ENCODE measurements at regions not wholly inside any gene's neighbourhood (a gene's known extent, or its start where the extent isn't known, plus 50 kb on each side); places are given as distances from the start of the nearest gene placed in this dataset.

DNA sequence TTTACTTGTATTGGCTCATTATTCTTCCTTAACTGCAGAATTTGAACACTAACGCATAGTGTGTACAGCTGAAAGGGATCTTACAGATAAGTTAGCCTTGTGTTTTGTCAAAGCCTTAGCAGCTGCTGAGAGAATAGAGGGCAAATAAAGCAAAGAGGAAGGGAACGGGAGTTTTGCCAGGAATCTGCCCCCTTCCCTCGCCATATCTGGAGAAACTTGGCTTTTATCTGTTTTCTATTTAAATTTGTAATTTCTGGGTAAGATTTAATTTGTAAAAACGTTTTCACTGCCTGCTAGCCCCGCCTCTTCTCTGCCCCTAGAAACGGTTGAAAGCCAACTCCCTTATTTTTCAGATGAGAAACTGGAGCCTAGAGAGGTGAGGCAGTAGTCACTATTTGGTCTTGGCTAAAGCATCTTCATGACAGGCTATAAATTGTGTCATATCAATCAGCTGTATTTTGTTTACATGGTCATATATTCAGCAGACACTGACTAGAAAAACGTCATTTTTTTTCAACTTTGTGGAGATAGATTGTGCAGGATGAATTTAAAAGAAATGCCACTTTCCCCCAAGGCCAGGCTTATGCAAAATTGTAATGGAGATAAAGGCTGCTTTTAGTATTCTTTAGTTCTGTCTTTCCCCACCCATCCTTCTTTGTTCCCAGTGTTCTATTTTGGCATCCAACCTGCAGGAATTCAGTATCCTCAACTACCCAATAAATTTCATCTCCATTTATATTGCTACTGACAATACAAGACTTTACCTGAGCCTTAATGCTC is 319.4 kb downstream of the SH2D1A start:
- H3K9ac ChIP-seq: no peak overlapping the region
- H3K9me3 Mint-ChIP-seq: no peaks in the 10 kb centered on the region
- no peak overlapping the region for H3K27ac Mint-ChIP-seq
- H3F3A ChIP-seq (ENCODE audit: low read depth): no peaks in the 10 kb centered on the region
- H3K79me2 ChIP-seq (ENCODE audit: low read depth): no peaks in the 10 kb centered on the region
- H3K27me3 Mint-ChIP-seq (ENCODE audit: insufficient read depth, low read depth): no peaks in the 10 kb centered on the region
- H3K4me1 Mint-ChIP-seq: no peaks in the 10 kb centered on the region
- H2AFZ ChIP-seq (replicated peaks): peak overlapping the region; percentile 34
- DNase-seq (ENCODE audit: low spot score): no peak
- no peaks in the 10 kb centered on the region for H3K36me3 ChIP-seq
- no peaks in the 10 kb centered on the region for H3K36me3 Mint-ChIP-seq
- H3K9me3 ChIP-seq (ENCODE audit: low read depth): no peaks in the 10 kb centered on the region
- peak overlapping the region; percentile 13 for H3K4me2 ChIP-seq
- no peak overlapping the region for H3K4me3 ChIP-seq
- no peaks in the 10 kb centered on the region for H4K20me1 ChIP-seq (ENCODE audit: low read depth)
- TF ChIP-seq EZH2phosphoT487 (IDR thresholded peaks at IDR 0.05) (no peak), CTCF (IDR thresholded peaks at IDR 0.05) (no peak), EZH2 (IDR thresholded peaks at IDR 0.05) (no peak)
- H3K4me3 Mint-ChIP-seq: no peak overlapping the region
- no peak overlapping the region for H3K27ac ChIP-seq
- H3K4me1 ChIP-seq: peaks cover 11% of the 10 kb centered on the region
- no peaks in the 10 kb centered on the region for H3K27me3 ChIP-seq

- no peak overlapping the region for H3K4me3 Mint-ChIP-seq
- Histone ChIP-seq H3K9me3 (ENCODE audit: low read depth) (peaks cover 15% of the 10 kb centered on the region), H4K20me1 (ENCODE audit: low read depth) (no peaks in the 10 kb centered on the region), H3K36me3 (no peaks in the 10 kb centered on the region), H3K4me3 (no peak overlapping the region), H3K27me3 (no peaks in the 10 kb centered on the region), H3K9ac (no peak overlapping the region), H3K27ac (no peak overlapping the region), H2AFZ (replicated peaks) (no peak overlapping the region), H3K4me2 (no peak overlapping the region), H3K4me1 (no peaks in the 10 kb centered on the region), H3K79me2 (ENCODE audit: low read depth) (no peaks in the 10 kb centered on the region), H3F3A (ENCODE audit: low read depth) (no peaks in the 10 kb centered on the region)
- TF ChIP-seq CTCF (IDR thresholded peaks at IDR 0.05): no peak
- TF ChIP-seq EZH2 (IDR thresholded peaks at IDR 0.05): no peak
- TF ChIP-seq EZH2phosphoT487 (IDR thresholded peaks at IDR 0.05): no peak
- no peak for DNase-seq (ENCODE audit: low spot score)
- no peak overlapping the region for H3K27ac Mint-ChIP-seq
- H3K36me3 Mint-ChIP-seq: no peaks in the 10 kb centered on the region
- H3K4me1 Mint-ChIP-seq: no peaks in the 10 kb centered on the region
- H3K27me3 Mint-ChIP-seq (ENCODE audit: insufficient read depth, low read depth): no peaks in the 10 kb centered on the region
- peaks cover 3% of the 10 kb centered on the region for H3K9me3 Mint-ChIP-seq
These were observed 332.8 kb downstream of the SH2D1A start for GRCh38 chrX:124679199-124679598.

DNA sequence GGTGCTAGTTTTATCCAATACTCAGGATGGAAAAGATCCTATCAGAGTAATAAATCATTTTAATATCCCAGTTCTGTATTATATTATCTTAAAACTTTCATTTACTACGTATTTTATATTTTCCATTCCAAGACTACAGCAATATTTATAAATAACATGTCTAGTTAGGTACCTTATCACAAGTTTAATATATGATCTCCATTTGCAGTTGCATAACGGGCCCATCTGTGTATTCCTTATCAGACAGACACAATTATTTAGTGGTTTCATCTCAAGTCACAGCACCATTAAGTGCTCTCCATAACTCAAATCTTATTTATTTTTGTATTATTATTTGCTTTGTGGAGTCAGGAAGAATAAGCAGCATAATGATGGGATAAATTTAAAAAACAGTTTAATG is 333.9 kb downstream of the SH2D1A start:
- H4K20me1 ChIP-seq (ENCODE audit: low read depth): no peaks in the 10 kb centered on the region
- Mint-ChIP-seq H3K27me3 (ENCODE audit: insufficient read depth, low read depth) (peaks cover 2% of the 10 kb centered on the region), H3K27ac (no peak overlapping the region), H3K4me3 (no peak overlapping the region), H3K36me3 (no peaks in the 10 kb centered on the region), H3K4me1 (no peaks in the 10 kb centered on the region), H3K9me3 (peaks cover 8% of the 10 kb centered on the region)
- no peaks in the 10 kb centered on the region for H3K4me1 ChIP-seq
- DNase-seq (ENCODE audit: low spot score): no peak
- no peak for TF ChIP-seq EZH2phosphoT487 (IDR thresholded peaks at IDR 0.05)
- TF ChIP-seq CTCF (IDR thresholded peaks at IDR 0.05): no peak
- no peak for TF ChIP-seq EZH2 (IDR thresholded peaks at IDR 0.05)
- no peak overlapping the region for H3K27ac ChIP-seq
- H3K4me2 ChIP-seq: no peak overlapping the region
- H3K9ac ChIP-seq: no peak overlapping the region
- no peaks in the 10 kb centered on the region for H3K79me2 ChIP-seq (ENCODE audit: low read depth)
- H2AFZ ChIP-seq (replicated peaks): no peak overlapping the region
- H3K9me3 ChIP-seq (ENCODE audit: low read depth): peaks cover 10% of the 10 kb centered on the region
- no peaks in the 10 kb centered on the region for H3F3A ChIP-seq (ENCODE audit: low read depth)
- no peak overlapping the region for H3K4me3 ChIP-seq
- no peaks in the 10 kb centered on the region for H3K36me3 ChIP-seq
- H3K27me3 ChIP-seq: no peaks in the 10 kb centered on the region
